ENCODE measurements at regions not wholly inside any gene's neighbourhood (a gene's known extent, or its start where the extent isn't known, plus 50 kb on each side); places are given as distances from the start of the nearest gene placed in this dataset.
"Not testable (repeated sequence)": the region's sequence is repeated elsewhere in the genome, so short reads cannot be mapped to it uniquely, and the experiment has no call there.

DNA sequence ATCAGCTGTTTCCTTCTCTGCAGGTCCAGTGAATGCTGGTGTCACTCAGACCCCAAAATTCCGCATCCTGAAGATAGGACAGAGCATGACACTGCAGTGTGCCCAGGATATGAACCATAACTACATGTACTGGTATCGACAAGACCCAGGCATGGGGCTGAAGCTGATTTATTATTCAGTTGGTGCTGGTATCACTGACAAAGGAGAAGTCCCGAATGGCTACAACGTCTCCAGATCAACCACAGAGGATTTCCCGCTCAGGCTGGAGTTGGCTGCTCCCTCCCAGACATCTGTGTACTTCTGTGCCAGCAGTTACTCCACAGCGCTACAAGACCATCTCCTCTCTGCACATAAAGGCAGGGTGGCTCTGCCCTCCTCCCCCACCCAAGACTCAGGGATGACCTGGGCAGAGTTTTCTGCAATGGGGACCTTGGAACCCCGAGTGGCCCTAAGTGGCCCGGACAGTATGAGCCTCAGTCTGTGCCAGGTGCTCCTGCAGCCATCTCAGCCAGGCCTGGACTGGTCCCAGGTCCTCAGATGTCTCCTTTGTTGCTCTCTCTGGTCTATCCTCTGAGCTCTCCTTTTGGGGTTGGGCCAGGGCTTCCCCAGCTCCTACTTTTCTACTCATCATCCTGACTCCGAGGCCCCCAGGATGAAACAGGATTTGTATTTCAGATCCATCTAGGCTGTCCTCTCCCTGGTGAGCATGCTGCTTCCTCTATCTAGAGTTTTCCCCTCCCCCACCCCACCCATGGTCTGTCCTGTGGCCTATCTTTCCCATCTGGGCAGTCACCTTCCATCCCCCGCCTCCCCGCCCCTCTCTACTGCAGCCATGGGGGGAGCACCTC, 212.1 kb upstream of the PRSS58 start:
- no peak for DNase-seq

DNA sequence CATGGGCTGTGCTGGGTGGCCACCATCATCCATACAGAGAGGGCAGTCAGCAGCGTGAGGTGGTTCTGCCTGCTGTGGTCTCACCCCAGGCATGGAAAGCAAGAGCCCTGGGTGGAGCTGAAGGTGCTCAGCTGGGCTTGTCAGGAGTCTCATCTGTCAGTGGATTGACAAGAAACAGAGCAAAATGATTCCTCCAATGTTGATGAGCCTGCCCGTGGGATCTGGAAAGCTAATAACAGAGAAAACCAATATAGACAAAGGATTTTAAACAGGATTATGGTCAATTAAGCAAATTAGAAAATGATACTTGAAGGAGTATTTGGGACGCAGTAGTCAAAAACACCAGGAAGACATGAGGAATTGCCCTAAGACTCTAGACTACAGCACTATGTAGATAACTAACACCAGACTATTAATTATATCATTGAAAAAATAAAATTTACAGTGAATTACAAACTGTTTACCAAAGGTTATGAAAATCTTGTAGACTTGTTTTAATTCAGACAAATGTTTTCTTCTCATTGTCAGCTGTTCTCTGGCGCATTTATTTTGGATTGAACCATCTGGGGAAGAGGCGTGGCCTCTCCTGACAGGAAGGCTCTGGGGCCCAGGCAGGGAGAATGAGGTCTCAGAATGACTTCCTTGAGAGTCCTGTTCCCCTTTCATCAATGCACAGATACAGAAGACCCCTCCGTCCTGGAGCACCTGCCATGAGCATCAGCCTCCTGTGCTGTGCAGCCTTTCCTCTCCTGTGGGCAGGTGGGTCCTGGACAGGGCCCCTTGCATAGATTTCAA, 211.2 kb upstream of the PRSS58 start:
- DNase-seq, result no peak

DNA sequence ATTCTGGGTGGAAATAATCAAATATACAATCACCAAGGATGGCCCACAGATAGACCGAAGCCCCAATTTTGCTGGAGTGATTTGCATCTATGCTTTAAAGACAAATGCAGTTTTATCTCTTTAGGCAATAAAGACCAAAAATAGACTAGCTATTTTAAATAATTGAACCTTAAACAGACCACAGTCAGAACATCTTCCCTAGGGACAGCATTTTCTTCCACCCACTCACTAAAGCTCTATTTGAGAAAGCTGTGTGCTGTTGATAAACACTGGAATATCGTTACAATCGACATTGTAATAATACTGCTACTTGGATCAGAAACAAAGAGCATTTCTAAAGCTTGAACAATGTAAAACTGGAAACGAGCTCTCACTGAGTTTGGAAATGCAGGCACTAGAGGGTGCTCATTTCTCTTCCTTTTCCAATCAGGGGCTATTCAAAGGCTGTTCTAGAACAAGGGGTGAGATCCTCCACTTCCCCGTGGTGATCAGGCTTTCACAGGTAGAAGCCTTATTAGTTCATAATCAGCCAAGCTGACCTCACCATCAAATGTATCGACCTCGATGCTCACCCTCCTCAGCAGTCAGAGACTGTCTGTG, 209.3 kb upstream of the PRSS58 start:
- DNase-seq, result not testable (repeated sequence)

DNA sequence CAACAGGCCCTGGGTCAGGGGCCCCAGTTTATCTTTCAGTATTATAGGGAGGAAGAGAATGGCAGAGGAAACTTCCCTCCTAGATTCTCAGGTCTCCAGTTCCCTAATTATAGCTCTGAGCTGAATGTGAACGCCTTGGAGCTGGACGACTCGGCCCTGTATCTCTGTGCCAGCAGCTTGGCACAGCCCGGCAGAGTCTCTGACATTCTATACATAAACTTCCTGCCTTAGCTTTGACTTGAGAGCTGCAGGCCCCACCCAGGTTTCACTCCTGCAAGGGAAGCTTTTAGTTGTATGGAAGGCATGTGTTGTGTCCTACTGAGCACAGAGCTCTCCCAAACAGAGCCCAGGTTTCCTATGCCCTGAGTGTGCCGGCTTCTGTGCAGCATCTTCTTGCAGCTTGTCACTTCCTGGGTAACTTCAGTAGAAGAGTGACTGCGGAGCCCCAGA, 205.6 kb upstream of the PRSS58 start:
- no peak for DNase-seq

DNA sequence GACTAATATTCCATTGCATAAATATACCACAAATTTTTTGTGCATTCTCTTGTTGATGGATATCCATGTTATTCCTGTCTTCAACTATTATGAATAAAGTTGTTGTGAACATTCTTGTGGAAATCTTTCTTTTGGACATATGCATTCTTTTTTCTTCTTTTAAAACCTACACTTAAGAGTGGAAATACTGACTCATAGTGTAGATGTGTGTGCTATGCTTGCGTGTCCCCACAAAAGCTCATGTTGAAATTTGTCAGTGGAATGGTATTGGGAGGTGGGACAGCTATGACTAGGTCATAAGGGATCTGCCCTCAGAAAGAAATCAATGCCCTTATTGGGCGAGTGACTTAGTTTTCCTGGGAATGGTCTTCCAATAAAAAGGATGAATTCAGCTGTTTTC, 203.6 kb upstream of the PRSS58 start:
- no peak for DNase-seq

GRCh38 chr7:142460402-142461117, 202.7 kb upstream of the PRSS58 start:
- no peak for DNase-seq

- DNase-seq, result peak; percentile 67
Observed at GRCh38 chr7:142459551-142459963, 201.7 kb upstream of the PRSS58 start.

DNA sequence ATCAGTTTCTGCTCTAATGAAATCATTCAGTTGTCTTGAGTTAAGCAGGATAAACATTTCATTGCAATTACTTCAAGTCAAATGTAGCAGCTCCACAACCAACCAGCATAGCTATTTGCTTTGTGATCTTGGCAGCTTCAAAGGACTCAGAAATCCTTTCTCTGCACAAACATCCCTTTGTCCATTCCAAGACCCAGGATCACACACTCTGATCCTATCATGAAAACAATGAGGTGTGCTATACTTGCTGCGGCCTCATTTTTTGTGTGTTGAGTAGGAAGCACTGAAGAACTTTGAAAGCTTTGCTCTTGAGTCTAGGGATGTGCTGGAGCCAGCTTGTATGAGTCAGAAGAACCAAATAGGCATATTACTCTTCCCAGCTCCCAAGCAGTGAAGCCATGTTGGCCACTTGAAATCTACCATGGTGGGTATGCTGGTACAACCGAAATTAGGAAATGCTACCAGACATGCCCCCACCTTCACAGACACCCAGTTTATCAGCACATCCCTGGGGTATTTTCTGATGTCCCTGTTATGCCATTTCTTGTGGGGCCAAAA, 199.4 kb upstream of the PRSS58 start:
- no peak for DNase-seq

DNA sequence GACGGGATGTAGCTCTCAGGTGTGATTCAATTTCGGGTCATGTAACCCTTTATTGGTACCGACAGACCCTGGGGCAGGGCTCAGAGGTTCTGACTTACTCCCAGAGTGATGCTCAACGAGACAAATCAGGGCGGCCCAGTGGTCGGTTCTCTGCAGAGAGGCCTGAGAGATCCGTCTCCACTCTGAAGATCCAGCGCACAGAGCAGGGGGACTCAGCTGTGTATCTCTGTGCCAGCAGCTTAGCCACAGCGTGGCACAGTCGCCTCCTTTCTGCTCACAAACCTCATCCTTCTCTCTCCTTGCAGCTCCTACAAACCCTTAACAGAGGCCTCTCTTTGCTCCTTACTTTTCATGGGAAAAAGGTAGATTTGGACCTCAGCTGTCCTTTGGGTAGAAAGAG, 197.5 kb upstream of the PRSS58 start:
- no peak for DNase-seq

GRCh38 chr7:142454862-142455261, 197.0 kb upstream of the PRSS58 start:
- no peak for DNase-seq

DNA sequence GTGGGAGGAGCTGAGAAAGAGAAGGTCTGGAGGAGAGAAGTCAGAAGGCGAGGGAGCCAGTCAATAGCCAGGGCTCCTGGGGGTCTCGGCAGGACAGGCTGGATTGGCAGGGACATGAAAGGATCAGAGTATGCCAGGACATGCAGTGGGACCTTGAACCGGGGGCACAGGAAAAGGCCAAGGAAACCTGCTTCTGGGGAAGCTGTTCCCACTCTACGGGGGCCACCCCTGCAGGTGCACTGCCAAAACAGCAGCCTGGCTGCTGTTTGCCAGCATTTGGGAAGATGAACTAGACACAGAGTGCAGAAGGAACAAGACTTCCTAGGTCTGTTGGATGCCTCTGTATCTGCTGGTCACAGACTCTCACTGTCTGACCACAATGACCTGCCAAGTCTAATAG, 194.9 kb upstream of the PRSS58 start:
- DNase-seq, result no peak

DNA sequence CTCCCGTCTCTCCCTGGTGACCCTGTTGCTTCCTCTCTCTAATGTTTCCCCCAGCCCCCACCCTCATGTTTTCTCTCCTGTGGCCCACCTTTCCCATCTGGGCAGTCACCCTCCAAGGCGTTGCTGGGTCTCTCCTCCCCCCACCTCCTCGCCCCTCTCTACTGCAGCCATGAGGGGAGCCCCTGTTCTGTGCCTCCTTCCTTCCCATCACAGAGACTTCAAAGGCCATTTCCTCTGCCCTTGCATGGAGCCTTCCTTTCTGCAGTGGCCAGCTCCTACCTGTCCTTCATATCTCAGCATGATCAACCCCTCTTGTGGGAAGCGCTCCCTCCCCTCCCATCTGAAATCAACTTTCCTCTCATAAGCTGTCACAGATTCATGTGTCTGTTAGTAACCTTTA, 194.0 kb upstream of the PRSS58 start:
- DNase-seq, result no peak

DNA sequence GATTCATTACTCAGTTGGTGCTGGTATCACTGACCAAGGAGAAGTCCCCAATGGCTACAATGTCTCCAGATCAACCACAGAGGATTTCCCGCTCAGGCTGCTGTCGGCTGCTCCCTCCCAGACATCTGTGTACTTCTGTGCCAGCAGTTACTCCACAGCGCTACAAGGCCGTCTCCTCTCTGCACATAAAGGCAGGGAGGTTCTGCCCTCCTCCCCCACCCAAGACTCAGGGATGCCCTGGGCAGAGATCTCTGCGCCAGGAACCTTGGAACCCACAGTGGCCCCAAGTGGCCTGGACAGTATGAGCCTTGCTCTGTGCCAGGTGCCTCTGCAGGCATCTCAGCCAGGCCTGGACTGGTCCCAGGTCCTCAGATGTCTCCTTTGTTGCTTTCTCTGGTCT, 193.4 kb upstream of the PRSS58 start:
- no peak for DNase-seq

GRCh38 chr7:142450695-142451094, 192.8 kb upstream of the PRSS58 start:
- no peak for DNase-seq

DNA sequence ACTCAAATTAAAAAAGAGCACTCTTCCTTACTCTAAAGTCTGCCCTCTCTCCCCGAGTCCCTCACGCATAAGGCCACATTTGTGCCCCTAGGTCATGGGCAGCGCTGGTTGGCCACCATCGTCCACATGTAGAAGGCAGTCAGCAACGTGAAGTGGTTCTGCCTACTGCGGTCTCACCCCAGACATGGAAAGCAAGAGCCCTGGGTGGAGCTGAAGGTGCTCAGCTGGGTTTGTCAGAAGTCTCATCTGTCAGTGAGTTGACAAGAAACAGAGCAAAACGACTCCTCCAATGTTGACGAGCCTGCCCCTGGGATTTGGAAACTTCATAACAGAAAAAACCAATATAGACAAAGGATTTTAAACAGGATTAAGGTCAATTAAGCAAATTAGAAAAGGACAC, 192.3 kb upstream of the PRSS58 start:
- no peak for DNase-seq

- DNase-seq, result not testable (repeated sequence)
Observed at GRCh38 chr7:142448857-142449256, 191.0 kb upstream of the PRSS58 start.

- no peak for DNase-seq
Observed at GRCh38 chr7:142447762-142448161, 189.9 kb upstream of the PRSS58 start.

DNA sequence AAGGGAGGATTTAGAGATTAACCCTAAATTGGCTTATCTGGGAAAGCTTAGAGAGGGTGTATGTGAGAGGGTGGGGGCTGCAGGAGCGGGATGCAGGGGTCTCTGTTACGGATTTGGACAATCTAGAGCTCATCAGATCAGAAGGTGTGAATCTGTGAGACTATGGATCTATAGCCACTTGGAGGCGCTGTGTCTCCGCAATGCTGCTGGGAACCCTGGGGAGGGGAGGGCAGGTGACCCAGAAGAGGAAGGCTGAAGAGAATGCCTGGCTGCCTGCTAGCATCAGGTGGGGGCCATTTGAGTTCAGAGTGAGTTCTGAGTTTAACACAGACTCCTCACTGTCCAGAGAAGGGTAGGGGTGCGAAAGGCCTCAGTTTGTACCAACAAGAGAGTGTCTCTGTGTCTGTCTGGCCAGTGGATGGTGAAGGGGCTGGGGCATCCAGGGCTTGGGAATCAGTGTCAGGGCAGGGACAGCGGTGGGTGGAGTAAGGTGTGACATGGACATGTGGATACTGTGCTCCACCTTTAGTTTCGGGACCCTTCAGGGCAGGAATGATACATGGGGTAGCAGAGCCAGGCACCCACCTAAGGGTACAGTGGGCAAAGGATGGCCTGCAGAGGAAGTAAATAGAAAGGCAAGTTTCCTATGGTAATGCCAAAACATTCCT, 187.3 kb upstream of the PRSS58 start:
- DNase-seq, result no peak

DNA sequence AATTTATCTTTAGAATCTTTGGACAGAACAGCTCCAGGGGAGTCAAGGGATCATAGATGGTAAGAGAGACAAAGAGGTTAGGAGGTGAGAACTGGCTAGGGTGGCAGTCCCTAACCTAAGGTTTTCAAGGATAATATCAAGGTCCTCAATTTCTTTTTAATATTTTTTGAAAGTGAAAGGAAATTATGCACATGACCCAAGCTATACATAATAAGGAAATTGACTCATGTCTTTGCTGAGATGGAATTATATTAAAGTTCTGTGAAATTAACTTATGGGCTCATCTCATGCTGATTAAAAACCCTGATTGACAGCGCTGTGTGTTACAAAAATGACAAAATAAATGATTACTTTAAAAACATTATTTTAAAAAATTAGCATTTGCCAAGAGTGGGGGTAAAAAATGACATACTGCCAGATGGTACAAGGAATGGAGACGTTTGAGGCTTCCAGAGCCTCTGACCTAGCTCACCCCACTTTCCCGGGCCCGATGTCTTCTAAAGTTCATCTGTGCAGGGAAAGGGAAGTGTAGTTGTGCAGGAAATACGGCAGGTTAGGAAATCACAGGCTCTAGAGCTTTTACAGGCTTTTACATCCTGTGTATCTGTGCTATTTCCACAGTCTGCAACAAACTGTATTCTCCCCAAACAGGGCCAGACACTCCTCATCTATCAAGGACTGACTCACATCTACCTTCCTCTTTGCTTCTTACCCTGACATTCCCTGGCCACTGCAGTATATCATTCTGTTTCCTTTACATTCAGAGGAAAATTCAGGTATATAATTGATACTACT, 185.6 kb upstream of the PRSS58 start:
- no peak for DNase-seq

DNA sequence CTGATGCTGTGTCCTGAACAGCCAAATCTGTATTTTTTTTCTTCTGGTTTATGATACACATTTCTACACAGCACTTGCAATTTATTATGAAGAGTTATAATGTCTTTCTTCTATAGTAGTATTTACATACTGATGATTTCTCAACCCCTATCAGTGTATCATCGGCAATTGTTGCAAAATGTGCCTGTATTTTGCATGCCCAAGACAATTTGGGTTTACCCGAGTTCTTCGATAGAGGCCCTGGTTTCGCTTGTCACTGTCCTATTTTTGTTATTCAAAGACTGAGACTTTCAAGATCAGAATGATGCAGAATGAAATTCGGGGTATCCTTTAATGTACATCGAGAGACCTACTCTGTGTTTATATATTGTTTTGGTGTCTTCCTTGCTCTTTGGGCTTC, 184.5 kb upstream of the PRSS58 start:
- no peak for DNase-seq

Data from renal pelvis (tissue), 1 donor.